ENCODE measurements at regions not wholly inside any gene's neighbourhood (a gene's known extent, or its start where the extent isn't known, plus 50 kb on each side); places are given as distances from the start of the nearest gene placed in this dataset.

- TF ChIP-seq CTCF (IDR thresholded peaks at IDR 0.05; ENCODE audit: low read depth, low read length) (no peak), POLR2A (IDR thresholded peaks at IDR 0.05; ENCODE audit: extremely low read depth, insufficient read length) (no peak), MAX (IDR thresholded peaks at IDR 0.05; ENCODE audit: low read depth, low read length) (no peak), MYC (IDR thresholded peaks at IDR 0.05; ENCODE audit: low read depth, low read length) (no peak)
- no peak overlapping the region for H3K4me3 ChIP-seq (ENCODE audit: low read depth, low read length)
- no peak for DNase-seq (ENCODE audit: low read depth)
Observed at GRCh38 chr16:55040366-55041086, 109.9 kb downstream of the IRX5 start.

GRCh38 chr16:55041540-55042234, 111.0 kb downstream of the IRX5 start:
- DNase-seq (ENCODE audit: low read depth), result no peak
- no peak overlapping the region for H3K4me3 ChIP-seq (ENCODE audit: low read depth, low read length)
- TF ChIP-seq MYC (IDR thresholded peaks at IDR 0.05; ENCODE audit: low read depth, low read length), result no peak
- no peak for TF ChIP-seq POLR2A (IDR thresholded peaks at IDR 0.05; ENCODE audit: extremely low read depth, insufficient read length)
- TF ChIP-seq CTCF (IDR thresholded peaks at IDR 0.05; ENCODE audit: low read depth, low read length), result no peak
- no peak for TF ChIP-seq MAX (IDR thresholded peaks at IDR 0.05; ENCODE audit: low read depth, low read length)

- no peak overlapping the region for H3K4me3 ChIP-seq (ENCODE audit: low read depth, low read length)
- DNase-seq (ENCODE audit: low read depth), result no peak
- TF ChIP-seq MAX (IDR thresholded peaks at IDR 0.05; ENCODE audit: low read depth, low read length) (no peak), POLR2A (IDR thresholded peaks at IDR 0.05; ENCODE audit: extremely low read depth, insufficient read length) (no peak), MYC (IDR thresholded peaks at IDR 0.05; ENCODE audit: low read depth, low read length) (no peak), CTCF (IDR thresholded peaks at IDR 0.05; ENCODE audit: low read depth, low read length) (no peak)
Observed at GRCh38 chr16:55042556-55043432, 112.1 kb downstream of the IRX5 start.

- H3K4me3 ChIP-seq (ENCODE audit: low read depth, low read length), result no peak overlapping the region
- peak; percentile 47 for DNase-seq (ENCODE audit: low read depth)
- no peak for TF ChIP-seq POLR2A (IDR thresholded peaks at IDR 0.05; ENCODE audit: extremely low read depth, insufficient read length)
- peak; percentile 39 for TF ChIP-seq CTCF (IDR thresholded peaks at IDR 0.05; ENCODE audit: low read depth, low read length)
Observed at GRCh38 chr16:55043499-55043898, 112.8 kb downstream of the IRX5 start.

GRCh38 chr16:55044201-55044975, 113.7 kb downstream of the IRX5 start:
- no peak overlapping the region for H3K4me3 ChIP-seq (ENCODE audit: low read depth, low read length)

More at GRCh38 chr16:55044201-55044975, 113.7 kb downstream of the IRX5 start:
- TF ChIP-seq POLR2A (IDR thresholded peaks at IDR 0.05; ENCODE audit: extremely low read depth, insufficient read length) (no peak), MYC (IDR thresholded peaks at IDR 0.05; ENCODE audit: low read depth, low read length) (no peak), CTCF (IDR thresholded peaks at IDR 0.05; ENCODE audit: low read depth, low read length) (no peak), MAX (IDR thresholded peaks at IDR 0.05; ENCODE audit: low read depth, low read length) (no peak)
- DNase-seq (ENCODE audit: low read depth), result no peak

All from NB4 (cell line).